HG03432 (cell line): ENCODE measurements at regions not wholly inside any gene's neighbourhood (a gene's known extent, or its start where the extent isn't known, plus 50 kb on each side); places are given as distances from the start of the nearest gene placed in this dataset.
"Not testable (repeated sequence)": the region's sequence is repeated elsewhere in the genome, so short reads cannot be mapped to it uniquely, and the experiment has no call there.

Experiments
- ATAC-seq: cut with Tn5 transposase; IDR thresholded peaks from one replicate; pipeline ENCODE4 v1.9.1; 2021; ENCODE audit warnings: mild to moderate bottlenecking, moderate library complexity; ENCODE audit not compliant: unreplicated experiment

DNA sequence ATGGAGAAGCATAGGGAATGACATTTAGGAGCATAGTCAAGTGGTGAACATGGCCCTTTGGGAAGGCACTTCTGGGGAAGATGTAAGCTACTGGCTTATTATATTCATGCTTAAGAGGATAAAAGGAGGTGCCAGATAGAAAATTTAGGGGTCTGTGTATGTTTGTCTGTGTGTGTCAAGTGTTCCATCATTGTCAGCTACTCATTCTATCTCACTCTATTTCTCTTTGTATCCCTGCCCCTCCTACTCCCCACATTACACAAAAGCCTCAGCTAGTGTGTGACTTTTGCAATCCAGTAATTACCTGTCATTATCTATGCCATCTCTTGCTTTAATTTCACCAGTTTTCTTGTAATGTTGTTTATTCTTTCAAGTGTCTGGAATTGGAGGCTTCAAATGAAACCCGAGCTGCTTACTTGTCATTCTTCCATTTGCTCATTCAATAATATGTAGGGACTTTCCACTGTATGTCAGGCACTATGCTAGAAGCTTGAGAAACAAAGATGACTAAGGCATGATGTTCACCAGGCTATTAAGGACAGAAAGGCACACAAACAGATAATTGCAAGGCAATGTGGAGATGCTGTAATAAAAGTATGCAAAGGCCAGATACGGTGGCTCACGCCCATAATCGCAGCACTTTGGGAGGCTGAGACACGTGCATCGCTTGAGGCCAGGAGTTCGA is 229.8 kb upstream of the TEX13C start:
- no peak for ATAC-seq

DNA sequence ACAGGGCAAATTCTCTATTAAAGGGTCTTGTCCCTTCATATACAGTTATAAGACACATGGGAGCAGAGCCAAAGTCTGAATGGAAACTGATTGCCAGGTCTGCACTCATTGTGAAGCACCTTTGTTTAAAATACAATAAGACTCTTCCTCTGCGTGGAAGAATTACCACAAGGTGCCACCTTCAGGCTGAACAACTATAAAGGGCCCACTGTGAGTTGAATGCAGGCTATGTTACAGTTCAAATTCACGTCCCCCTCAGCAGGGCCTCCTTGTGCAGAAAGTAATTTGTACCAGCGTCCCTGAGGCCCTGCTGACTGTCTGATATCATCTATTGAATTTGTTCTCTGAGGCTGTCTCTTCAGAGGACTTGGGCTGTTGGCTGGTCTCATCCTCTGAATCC is 225.8 kb upstream of the TEX13C start:
- ATAC-seq: no peak

DNA sequence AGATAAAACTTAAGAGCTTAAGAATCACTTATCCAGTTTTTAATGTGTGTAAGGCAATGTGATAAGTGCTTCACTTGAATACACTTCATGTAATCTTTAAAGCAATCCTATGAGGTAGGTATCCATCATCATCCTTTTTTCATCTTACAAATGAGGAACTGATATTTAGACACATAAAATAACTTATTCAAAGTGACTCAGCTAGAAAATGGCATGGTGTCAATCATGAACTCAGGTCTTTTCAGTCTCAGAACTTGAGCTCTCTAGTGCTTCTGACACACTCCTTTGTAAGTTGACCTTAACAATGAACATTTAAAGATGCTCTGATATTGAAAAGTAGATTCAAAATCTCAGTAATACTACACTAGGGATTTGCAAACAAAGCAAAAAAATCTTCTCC is 224.8 kb upstream of the TEX13C start:
- ATAC-seq: no peak

DNA sequence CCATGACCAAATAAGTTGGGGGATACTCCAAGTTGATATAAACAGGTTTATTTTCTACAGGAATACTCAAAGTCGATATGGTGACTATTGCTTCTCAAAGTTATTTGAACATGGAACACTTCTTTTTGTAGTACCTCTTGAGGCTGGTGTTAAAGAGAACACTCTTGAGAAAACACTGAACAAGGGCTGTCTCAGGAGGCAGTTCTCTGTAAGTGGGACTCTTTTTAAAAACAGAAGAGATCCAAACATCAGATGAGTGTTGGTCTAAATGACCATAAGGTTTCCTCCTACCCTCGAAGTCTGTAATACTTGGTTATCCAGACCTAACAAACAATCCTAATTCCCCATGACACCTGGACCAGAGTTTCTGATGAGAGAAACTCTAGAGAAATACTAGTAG is 223.2 kb upstream of the TEX13C start:
- ATAC-seq: no peak

DNA sequence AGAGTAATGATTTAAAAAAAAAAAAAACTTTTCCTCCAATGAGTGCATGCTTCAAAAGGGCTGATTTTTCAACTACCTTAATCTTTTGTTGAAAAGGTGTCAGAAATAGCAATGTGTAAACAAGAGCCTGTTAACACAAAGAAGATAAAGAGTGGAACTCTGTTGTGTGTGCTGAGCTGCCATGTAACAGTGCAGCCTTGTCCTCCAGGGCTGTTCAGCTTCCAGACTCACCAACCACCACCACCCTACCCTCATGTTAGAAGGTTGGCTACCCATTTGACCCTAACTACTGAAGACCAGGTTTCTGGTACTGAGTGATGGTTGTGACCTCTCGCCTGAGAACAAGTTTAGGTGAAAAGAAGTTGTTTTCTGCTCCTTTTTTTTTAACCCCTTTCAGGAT is 222.8 kb upstream of the TEX13C start:
- no peak for ATAC-seq

DNA sequence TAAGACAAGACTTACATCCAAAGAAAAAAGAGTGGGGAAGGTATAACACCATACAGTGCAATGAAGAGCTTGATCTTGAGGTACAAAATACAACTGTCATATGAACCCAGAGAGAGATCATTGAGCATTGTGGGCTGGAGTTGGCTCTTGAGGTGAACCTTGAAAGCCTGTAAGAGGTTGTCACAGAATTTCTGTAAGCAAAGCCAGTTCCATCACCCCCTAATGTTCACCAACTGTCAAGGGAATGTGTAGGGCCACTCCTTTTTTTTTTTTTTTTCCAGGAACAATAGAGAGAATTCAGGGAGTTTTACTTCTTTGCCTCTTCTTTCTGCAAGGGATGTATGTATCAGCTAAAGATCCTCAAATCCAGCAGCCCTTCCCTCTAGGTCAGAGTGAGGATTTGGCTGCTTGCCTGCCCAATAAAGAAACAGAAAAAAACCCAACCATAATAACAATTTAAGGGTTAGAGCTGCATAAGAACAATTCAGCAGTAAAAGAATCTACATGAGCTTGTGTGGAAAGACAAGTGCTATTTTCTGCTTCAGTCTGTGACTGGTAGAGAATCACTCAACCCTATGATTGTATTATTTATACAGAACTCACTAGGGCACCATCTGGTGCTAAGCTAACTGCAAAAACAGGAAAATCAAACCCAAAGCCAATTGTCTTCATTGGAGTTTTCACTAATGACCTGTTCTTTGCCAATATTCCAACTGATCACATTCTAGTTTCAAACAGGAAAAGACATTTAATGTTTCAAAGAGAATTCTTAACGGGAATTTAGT is 217.5 kb upstream of the TEX13C start:
- ATAC-seq: no peak

DNA sequence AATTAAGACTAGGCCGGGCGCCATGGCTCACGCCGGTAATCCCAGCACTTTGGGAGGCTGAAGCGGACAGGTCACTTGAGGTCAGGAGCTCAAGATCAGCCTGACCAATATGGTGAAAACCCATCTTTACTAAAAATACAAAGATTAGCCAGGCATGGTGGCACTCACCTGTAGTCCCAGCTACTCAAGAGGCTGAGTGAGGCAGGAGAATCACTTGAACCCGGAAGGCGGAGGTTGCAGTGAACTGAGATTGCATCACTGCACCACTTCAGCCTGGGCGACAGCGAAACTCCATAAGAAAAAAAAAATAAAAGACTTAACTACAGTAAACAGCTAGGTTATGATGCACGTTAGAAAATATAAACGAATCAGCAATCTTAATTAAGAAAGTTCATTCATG is 216.0 kb upstream of the TEX13C start:
- ATAC-seq: no peak

DNA sequence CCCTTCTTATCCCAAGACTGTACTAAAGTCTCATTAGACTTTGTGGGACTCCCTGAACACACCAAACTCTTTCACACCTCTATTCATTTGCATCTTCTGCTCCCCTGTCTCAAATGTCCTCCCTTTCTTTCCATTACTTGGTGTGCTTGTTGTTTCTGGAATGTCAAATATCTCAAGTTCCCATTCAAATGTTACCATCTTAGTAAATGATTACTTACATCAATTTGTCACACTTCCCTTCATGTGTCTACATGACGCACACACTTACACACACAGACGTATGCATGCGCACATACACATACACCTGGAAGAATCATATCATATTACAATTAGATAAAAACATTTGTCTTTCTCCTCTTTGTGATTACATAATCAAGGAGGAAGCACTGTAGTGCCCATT is 210.8 kb upstream of the TEX13C start:
- no peak for ATAC-seq

DNA sequence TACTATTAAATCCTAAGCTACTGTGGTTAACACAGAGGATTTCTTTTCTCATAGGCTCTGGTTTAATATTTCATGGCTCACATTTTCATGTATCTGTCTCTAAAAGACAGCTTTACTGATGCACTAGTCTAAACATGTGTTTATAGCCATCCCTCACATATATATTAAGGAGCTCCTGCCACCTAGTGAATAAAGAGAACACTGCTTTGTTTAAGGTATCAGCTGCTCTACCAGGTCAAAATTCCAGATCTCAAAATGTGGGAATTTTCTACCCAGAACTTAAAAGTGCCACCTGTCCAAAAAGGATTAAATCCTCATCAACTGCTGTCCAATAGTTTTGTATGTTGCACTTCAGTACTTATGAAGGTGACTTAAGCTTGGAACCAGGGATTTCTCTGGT is 188.5 kb upstream of the TEX13C start:
- ATAC-seq: no peak

DNA sequence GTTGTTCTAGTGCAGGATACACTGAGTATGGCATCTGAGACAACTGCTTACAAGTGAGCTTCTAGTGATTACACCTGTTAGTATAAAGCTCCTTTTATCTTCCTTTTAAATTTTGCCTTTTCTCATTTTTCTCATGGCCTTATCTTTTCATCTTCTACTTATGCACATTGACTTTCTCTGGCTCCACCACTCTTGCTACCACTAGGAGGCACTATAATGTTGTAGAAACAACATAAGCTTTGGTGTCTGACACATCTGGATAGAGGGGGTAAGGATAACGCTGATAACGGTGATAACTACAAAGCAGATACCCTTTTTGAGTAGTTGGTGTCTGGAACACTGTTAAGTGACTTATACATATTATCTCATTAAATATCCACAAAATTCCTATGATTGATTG is 187.4 kb upstream of the TEX13C start:
- no peak for ATAC-seq

DNA sequence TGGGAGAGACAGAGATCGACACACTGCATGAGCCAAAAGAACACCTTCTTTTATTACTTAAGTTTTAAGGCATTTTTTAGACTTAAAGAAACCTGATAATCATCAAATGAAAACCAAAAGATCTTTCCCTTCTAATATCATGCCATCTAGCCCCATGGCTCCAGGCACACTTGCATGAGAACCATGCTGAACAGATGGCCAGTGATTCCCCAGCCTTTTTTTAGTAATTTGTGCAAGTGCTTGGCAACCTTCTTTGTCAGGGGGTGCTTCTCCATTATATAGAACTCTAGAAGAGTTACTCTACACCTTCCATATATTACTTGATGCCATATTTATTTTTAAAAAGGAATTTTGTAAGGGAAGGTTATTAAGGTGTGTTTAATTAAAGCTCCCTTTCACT is 182.2 kb upstream of the TEX13C start:
- no peak for ATAC-seq

DNA sequence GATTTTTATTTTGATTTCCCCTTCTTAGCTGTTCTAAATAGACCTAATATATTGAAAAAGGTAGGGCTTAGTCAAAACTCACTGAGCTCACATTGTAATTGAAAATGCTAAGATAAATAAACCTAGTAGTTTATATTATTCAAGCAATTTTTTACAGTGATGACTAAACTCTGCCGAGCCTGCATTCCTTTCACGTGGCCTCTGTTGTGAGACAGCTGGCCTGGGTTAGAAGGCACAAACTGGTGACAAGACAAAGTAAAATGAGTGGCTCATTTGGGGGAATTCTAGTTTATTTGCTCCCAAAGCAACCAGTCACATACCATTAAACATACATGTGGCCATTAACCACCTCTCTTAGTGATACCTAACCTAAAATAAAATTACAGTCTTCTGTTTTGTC is 169.4 kb upstream of the TEX13C start:
- ATAC-seq: no peak

DNA sequence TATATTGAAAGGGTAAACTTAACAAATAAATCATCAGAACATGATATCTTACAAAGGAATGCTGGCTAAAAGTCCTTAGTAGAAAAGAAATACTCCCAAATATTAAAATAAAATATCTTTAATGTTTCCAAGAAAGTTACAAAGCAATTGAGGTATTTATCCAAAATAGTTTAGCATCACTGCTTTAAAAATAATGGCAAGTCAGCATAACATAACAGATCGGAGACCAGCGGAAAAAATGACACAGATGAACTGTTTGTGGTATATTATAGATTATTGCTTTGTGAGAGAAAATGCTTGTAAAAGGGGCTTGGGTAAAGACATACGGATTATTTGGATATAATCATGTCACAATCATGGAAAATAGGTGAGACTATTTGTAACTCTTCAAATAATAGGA is 168.5 kb upstream of the TEX13C start:
- ATAC-seq: no peak

DNA sequence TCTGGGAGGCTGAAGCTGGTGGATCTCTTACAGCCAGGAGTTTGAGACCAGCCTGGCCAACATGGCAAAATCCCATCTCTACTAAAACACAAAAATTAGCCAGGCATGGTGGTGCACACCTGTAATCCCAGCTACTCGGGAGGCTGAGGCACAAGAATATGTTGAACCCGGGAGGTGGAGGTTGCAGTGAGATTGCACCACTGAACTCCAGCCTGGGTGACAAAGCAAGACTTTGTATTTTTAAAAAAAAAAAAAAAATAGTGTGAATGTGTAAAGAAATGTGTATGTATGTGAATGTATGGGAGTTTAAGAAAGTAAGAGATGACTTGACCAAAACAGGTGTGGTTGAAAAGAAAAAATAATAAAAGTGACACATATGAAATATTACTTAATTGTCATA is 167.7 kb upstream of the TEX13C start:
- ATAC-seq: no peak

DNA sequence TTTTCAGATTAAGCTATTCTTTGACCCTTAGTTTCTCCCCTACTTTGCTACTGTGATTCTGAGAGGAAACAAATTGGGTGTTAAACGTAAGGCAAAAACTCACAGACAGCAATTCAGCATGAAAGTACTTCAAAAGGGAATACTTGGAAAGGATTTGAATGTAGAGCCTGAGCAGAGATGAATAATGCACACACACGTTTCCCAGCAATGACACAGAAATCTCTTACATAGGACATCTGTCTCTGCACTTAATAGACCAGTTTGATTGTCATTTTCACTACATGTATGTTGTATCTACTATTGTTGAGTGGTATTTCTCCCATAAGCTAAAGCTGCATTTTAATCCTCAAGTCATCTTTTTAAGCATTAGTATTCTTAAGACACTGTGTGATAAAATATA is 166.1 kb upstream of the TEX13C start:
- ATAC-seq: no peak

DNA sequence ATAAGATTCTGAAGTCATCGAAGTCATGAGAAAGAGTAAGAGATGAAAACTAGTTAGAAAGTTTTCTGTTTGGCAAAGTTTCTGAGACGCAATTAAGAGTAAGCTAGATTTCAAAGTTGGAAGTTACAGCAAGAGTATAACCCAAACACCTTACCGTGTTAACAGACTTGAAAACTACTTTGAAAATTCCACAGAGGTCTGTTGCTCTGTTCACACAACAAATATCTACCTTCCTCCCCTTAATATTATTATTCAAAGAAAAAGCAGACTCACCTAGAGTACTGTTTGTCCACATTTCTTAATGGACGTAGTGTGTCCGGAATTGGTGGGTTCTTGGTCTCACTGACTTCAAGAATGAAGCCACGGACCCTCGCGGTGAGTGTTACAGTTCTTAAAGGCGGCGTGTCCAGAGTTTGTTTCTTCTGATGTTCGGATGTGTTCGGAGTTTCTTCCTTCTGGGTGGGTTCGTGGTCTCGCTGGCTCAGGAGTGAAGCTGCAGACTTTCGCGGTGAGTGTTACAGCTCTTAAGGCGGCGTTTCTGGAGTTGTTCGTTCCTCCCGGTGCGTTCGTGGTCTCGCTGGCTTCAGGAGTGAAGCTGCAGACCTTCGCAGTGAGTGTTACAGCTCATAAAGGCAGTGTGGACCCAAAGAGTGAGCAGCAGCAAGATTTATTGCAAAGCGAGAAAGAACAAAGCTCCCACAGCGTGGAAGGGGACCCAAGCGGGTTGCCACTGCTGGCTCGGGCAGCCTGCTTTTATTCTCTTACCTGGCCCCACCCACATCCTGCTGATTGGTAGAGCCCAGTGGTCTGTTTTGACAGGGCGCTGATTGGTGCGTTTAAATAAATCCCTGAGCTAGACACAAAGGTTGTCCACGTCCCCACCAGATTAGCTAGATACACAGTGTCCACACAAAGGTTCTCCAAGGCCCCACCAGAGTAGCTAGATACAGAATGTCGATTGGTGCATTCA is 165.1 kb upstream of the TEX13C start:
- not testable (repeated sequence) for ATAC-seq

DNA sequence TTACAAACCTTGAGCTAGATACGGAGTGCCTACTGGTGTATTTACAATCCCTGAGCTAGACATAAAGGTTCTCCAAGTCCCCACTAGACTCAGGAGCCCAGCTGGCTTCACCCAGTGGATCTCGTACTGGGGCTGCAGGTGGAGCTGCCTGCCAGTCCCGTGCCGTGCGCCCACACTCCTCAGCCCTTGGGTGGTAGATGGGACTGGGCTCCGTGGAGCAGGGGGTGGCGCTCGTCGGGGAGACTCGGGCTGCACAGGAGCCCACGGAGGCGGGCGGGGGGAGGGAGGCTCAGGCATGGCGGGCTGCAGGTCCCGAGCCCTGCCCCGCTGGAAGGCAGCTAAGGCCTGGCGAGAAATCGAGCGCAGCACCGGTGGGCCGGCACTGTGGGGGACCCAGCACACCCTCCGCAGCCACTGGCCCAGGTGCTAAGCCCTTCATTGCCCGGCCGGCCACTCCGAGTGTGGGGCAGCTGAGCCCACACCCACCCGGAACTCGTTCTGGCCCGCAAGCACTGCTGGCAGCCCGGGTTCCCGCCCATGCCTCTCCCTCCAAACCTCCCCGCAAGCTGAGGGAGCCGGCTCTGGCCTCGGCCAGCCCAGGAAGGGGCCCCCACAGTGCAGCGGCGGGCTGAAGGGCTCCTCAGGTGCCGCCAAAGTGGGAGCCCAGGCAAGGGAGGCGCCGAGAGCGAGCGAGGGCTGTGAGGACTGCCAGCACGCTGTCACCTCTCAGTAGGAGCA is 164.2 kb upstream of the TEX13C start:
- not testable (repeated sequence) for ATAC-seq

DNA sequence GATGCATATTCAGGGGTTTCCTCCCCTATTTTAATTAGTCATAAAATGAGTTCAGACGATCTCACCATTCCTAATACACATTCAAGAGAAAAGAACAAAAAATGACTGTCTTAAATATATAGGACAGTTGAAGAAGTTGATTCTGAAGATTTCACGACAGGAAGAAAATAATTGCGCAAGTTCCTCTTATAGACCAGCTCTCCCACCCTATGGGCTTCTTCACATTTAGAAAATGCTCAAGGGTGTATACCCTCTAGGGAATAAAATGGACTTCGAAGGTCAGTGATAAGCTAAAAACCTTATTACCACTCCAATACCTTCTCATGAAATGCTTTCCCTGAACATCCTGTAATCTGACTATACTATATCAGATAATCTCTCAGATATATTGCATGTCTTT is 149.2 kb upstream of the TEX13C start:
- ATAC-seq: no peak

DNA sequence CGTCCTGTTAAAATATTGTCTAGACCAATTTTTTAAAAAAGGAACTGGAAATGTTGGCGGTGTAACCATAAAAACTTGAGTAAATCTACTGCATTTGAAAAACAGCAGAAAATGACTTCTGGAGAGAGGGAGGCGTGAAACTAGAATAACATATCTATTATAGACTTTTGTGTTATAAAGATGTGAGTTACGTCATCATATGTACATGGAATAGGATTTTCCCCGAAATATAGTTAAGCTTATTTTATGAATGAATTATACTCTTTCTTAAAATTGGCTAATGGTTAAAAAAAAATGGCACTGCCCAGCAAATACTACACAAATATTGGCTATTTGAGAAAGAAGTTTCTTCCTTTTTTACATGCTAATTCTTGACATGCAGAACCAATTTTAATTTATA is 147.1 kb upstream of the TEX13C start:
- no peak for ATAC-seq

DNA sequence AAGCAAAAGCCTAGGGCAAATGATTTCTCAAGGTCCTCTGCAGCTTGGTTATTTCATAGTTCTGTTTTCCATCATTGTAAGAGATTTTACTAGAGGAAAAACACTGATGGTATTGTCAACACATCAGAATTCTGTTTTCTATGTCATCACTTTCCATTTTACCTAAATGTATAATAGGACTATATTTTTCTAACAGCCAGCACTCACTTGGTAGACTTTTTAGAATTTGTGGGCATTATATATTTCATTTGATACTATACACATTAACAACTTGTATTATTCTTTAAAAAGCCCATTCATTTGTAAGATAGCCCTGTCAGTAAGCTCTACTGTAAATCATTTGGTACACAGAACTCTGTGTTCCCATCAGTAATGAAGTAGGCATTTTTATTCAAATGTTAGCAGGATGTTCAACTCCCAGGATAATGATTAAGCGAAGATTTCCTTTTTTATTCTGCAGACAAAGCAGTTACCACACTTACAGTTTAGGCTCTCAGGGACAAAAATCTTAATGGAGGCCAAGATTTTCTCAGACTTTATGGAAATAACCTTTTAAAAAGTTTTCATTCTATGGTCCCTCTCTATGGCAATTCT is 143.6 kb upstream of the TEX13C start:
- ATAC-seq: no peak
